Gastroesophageal sphincter (tissue), 4 donors: ENCODE measurements at regions not wholly inside any gene's neighbourhood (a gene's known extent, or its start where the extent isn't known, plus 50 kb on each side); places are given as distances from the start of the nearest gene placed in this dataset.
A peak's percentile ranks its signal among the peaks of the same experiment; 100 is the strongest.

ENCODE experiments used
- ATAC-seq: fragments of 150-250 bp; one replicate; pipeline ENCODE4 v1.9.1; 2016; ENCODE audit warnings: mild to moderate bottlenecking, moderate library complexity
- H3K27ac ChIP-seq, 4 donors: fragments of 200-600 bp; sonication (generic) in 3 of 4; 1 replicate in 3 of 4; 2 replicates in 1 of 4; pipeline ENCODE4 v1.5.1; 2016 to 2019
- H3K27me3 ChIP-seq: fragments of 200-600 bp; sonication (generic); one replicate; pipeline ENCODE4 v1.5.1; 2019
- H3K36me3 ChIP-seq, 2 donors: fragments of 200-600 bp; sonication (generic); one replicate each; pipeline ENCODE4 v1.5.1; 2019; ENCODE audit warnings: control low read depth in 1 of 2
- H3K4me1 ChIP-seq, 3 donors: fragments of 200-600 bp; sonication (generic); 1 replicate in 2 of 3; 2 replicates in 1 of 3; pipeline ENCODE4 v1.5.1; 2016 to 2019; ENCODE audit warnings: control low read depth in 2 of 3
- H3K4me3 ChIP-seq, 2 donors: fragments of 200-600 bp; sonication (generic); one replicate each; pipeline ENCODE4 v1.5.1; 2019; ENCODE audit warnings: mild to moderate bottlenecking in 1 of 2, moderate library complexity in 1 of 2
- H3K9me3 ChIP-seq, 3 donors: fragments of 200-600 bp; sonication (generic); one replicate each; pipeline ENCODE4 v1.5.1; 2017 to 2019; ENCODE audit warnings: control low read depth in 2 of 3
- EP300 ChIP-seq: sonication (generic); formaldehyde crosslinking; IDR thresholded peaks from one replicate; pipeline ENCODE4 v1.6.1; 2017; ENCODE audit warnings: antibody characterized with exemption, mild to moderate bottlenecking
- POLR2A ChIP-seq, 2 donors: fragments of 450-650 bp; IDR thresholded peaks; one replicate each; pipeline ENCODE4 v1.6.1; 2017; ENCODE audit warnings: antibody characterized with exemption in 2 of 2, mild to moderate bottlenecking in 2 of 2, moderate library complexity in 1 of 2
- POLR2AphosphoS5 ChIP-seq: sonication (generic); formaldehyde crosslinking; IDR thresholded peaks from one replicate; pipeline ENCODE4 v1.6.1; 2017; ENCODE audit warnings: antibody characterized with exemption
- WGBS, 2 donors: methylation state at CpG; one replicate each; pipeline ENCODE4 v1.1.5; 2018; ENCODE audit warnings: low coverage in 1 of 2; 5-methylcytosine and 5-hydroxymethylcytosine counted together
- TF ChIP-seq, protein P1 (sequence below), 4 experiments: fragments of 200-600 bp in 2 of 4; fragments of 450-650 bp in 2 of 4; sonication (generic) in 1 of 4; IDR thresholded peaks; one replicate each; pipeline ENCODE4 v1.5.1; 2017 to 2019; ENCODE audit warnings: antibody characterized with exemption in 4 of 4, mild to moderate bottlenecking in 2 of 4, moderate library complexity in 2 of 4

DNA sequence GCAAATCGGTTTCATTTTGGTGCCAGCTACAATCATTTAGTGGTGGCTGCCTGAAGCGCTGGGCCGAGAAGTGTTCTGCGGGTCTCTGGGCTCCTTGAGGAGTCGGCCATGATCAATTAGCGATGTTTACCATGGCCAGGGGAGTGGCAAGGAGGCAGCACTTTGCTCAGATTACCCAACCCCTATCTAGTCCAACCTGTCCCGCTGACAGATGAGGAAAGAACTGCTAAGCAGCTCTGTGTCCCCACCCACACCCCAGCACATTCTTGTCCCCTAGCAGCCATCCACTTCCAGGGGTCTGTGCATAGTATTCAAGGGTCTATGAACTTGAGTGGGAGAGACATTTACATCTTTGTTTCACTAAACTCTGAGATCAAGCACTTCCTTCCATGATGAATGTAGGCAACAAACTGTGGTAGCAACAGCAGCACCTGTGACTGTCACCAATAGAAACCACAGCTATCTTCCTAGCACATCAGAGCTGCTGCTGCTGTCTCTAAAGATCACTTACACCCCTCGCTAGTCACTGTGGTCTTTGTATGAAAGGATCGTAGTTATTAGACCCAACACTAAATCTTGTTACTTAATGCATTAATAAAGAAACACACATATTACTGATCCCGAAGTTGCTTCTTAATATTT lies 331.6 kb downstream of the BCOR start:
- no peak for ATAC-seq
- Histone ChIP-seq H3K4me1 (no peaks in the 10 kb centered on the region), H3K27me3 (no peaks in the 10 kb centered on the region), H3K27ac (no peak overlapping the region), H3K4me3 (no peak overlapping the region), H3K36me3 (no peaks in the 10 kb centered on the region), H3K9me3 (no peaks in the 10 kb centered on the region)
- WGBS, 2 donors: 71% methylated on average over 4 of the region's 10 CpGs; no CpG with 5 or more reads in 1 of the 2 donors
- TF ChIP-seq POLR2A (IDR thresholded peaks at IDR 0.05) (no peak), POLR2AphosphoS5 (no peak), EP300 (no peak)
- TF ChIP-seq, protein P1, sequence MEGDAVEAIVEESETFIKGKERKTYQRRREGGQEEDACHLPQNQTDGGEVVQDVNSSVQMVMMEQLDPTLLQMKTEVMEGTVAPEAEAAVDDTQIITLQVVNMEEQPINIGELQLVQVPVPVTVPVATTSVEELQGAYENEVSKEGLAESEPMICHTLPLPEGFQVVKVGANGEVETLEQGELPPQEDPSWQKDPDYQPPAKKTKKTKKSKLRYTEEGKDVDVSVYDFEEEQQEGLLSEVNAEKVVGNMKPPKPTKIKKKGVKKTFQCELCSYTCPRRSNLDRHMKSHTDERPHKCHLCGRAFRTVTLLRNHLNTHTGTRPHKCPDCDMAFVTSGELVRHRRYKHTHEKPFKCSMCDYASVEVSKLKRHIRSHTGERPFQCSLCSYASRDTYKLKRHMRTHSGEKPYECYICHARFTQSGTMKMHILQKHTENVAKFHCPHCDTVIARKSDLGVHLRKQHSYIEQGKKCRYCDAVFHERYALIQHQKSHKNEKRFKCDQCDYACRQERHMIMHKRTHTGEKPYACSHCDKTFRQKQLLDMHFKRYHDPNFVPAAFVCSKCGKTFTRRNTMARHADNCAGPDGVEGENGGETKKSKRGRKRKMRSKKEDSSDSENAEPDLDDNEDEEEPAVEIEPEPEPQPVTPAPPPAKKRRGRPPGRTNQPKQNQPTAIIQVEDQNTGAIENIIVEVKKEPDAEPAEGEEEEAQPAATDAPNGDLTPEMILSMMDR (IDR thresholded peaks at IDR 0.05): no peak

DNA sequence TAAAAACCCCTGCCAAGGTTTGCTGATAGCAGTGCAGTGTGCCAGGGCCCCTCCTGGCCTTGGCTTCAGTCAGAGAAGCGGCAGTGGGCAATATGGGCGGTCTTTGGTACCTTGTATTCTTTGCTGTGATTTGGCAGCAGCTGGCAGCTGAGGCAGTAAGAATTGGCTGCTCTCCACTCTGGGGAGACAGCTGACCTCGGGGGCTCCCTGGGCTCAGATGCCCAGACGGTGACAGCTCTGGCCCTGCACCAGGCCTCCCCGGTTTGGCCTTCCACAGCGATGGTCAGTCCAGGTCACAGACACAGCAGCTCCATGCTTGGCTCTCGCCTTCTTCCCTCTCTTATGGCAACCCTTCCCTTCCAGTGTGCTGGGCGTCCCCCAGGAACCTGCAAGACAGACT lies 330.9 kb downstream of the BCOR start:
- WGBS, 2 donors: 52% methylated on average over 6 of the region's 8 CpGs; no CpG with 5 or more reads in 1 of the 2 donors
- no peaks in the 10 kb centered on the region for H3K9me3 ChIP-seq
- H3K27me3 ChIP-seq: no peaks in the 10 kb centered on the region
- no peak overlapping the region for H3K4me3 ChIP-seq
- H3K27ac ChIP-seq: no peak overlapping the region
- no peaks in the 10 kb centered on the region for H3K36me3 ChIP-seq
- peaks cover 0 to 5% (median 0%) of the 10 kb centered on the region in 3 donors for H3K4me1 ChIP-seq
- ATAC-seq: no peak
- TF ChIP-seq POLR2AphosphoS5: peak; percentile 18
- TF ChIP-seq, protein P1 (IDR thresholded peaks at IDR 0.05): no peak
- TF ChIP-seq EP300: no peak

DNA sequence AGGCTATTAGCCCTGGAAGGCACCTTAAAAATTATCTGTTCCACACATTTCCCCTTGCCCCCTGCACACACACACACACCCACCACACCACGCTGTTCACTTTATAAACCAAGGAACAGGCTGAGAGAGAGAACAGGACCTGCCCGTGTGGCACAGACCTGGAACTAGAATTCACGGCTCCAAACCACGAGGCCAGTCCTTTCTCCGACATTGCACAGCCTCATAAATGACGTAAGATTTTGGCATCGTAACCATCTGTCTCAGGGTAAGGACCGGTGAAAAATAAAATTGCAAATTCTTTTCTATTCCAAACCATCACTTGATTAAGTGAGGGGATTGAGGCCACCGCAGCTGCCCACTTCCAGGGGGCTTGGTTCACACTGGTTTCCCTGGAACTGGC lies 330.3 kb downstream of the BCOR start:
- H3K27ac ChIP-seq: no peak overlapping the region
- H3K9me3 ChIP-seq: no peaks in the 10 kb centered on the region
- H3K27me3 ChIP-seq: no peaks in the 10 kb centered on the region
- ATAC-seq: no peak
- no peaks in the 10 kb centered on the region for H3K36me3 ChIP-seq
- no peak overlapping the region for H3K4me3 ChIP-seq
- no peak for TF ChIP-seq POLR2A (IDR thresholded peaks at IDR 0.05)
- TF ChIP-seq, protein P1 (IDR thresholded peaks at IDR 0.05): no peak
- TF ChIP-seq POLR2AphosphoS5: no peak
- no peak for TF ChIP-seq EP300
- peaks cover 0 to 10% (median 0%) of the 10 kb centered on the region in 3 donors for H3K4me1 ChIP-seq
- WGBS, 2 donors: 51 to 81% methylated on average over 5 to 8 of the region's 9 CpGs

DNA sequence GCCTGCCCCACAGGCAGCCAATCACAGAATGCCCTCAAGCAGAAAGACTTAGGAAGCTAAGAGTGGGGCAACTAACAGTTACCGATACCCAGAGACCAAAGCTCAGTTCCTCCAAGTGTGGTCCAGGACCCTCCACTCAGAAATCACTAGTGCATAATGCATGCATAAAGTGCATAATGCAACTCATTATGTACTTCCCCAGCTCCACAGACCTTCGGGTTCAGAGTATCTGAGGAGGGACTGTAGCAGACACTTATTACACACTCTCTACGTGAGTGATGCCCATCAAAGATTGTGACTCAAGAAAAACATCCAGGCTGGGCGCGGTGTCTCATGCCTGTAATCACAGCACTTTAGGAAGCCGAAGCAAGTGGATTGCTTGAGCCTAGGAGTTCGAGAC lies 328.0 kb downstream of the BCOR start:
- no peak for ATAC-seq
- no peak overlapping the region for H3K4me3 ChIP-seq
- no peaks in the 10 kb centered on the region for H3K27me3 ChIP-seq
- no CpG with 5 or more reads among the region's 7 CpGs for WGBS, 2 donors
- no peaks in the 10 kb centered on the region for H3K36me3 ChIP-seq
- H3K9me3 ChIP-seq: no peaks in the 10 kb centered on the region
- H3K4me1 ChIP-seq: peaks cover 0 to 12% (median 0%) of the 10 kb centered on the region in 3 donors
- H3K27ac ChIP-seq: no peak overlapping the region
- no peak for TF ChIP-seq POLR2AphosphoS5
- TF ChIP-seq, protein P1 (IDR thresholded peaks at IDR 0.05): no peak
- no peak for TF ChIP-seq POLR2A (IDR thresholded peaks at IDR 0.05)
- no peak for TF ChIP-seq EP300

DNA sequence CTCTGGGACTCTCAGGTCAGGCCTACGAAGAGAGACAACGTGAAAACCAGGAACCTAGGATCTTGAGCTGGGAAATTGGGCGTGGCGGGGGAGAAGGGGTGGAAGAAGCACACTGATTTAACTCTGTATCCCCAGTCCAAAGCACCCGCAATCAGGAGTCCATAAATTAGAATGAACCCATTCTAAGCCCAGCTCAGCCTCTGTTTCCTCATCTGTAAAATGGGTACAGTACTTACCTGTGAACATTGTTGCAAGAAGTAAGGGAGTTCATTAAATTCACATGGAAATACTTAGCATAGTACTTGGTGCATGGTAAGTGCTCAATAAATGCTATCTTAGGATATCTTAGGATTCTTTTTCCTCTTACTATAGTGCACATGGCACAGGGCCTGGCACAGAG lies 326.7 kb downstream of the BCOR start:
- 88 to 100% methylated on average over 1 of the region's 5 CpGs for WGBS, 2 donors
- H3K27ac ChIP-seq: no peak overlapping the region
- no peak for ATAC-seq
- no peaks in the 10 kb centered on the region for H3K36me3 ChIP-seq
- no peaks in the 10 kb centered on the region for H3K27me3 ChIP-seq
- H3K4me3 ChIP-seq: no peak overlapping the region
- H3K9me3 ChIP-seq: no peaks in the 10 kb centered on the region
- H3K4me1 ChIP-seq: peaks cover 0 to 12% (median 0%) of the 10 kb centered on the region in 3 donors
- no peak for TF ChIP-seq POLR2A (IDR thresholded peaks at IDR 0.05)
- TF ChIP-seq, protein P1 (IDR thresholded peaks at IDR 0.05): no peak
- no peak for TF ChIP-seq POLR2AphosphoS5
- TF ChIP-seq EP300: no peak
